Retinal pigment epithelial cell (primary cell): ENCODE measurements at regions not wholly inside any gene's neighbourhood (a gene's known extent, or its start where the extent isn't known, plus 50 kb on each side); places are given as distances from the start of the nearest gene placed in this dataset.
A peak's percentile ranks its signal among the peaks of the same experiment; 100 is the strongest.
"Not testable (repeated sequence)": the region's sequence is repeated elsewhere in the genome, so short reads cannot be mapped to it uniquely, and the experiment has no call there.

Experiments
- DNase-seq: peaks from one replicate; pipeline ENCODE4 v3.0.0-alpha.2; 2010; ENCODE audit warnings: low read depth
- H3K4me3 ChIP-seq: 2 replicates; pipeline ENCODE4 v1.5.1; 2011; ENCODE audit warnings: mild to moderate bottlenecking, low read length, control low read depth, moderate library complexity
- CTCF ChIP-seq: conservative IDR thresholded peaks from 2 replicates; pipeline ENCODE4 v1.5.1; 2011; ENCODE audit warnings: low read depth, low read length, control low read depth, inconsistent platforms

DNA sequence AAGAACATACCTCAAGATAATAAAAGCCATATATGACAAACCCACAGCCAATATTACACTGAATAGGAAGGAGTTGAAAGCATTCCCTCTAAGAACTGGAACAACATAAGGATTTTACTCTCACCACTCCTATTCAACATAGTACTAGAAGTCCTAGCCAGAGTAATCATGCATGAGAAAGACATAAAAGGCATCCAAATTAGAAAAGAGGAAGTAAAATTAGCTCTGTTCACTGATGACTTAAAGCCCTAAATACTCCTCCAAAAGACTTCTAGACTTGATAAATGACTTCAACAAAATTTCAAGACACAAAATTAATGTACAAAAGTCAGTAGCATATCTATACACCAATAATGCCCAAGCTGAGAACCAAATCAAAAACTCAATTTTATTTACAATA, 235.7 kb downstream of the NKX6-1 start:
- TF ChIP-seq CTCF: no peak
- no peak for DNase-seq
- no peak overlapping the region for H3K4me3 ChIP-seq

DNA sequence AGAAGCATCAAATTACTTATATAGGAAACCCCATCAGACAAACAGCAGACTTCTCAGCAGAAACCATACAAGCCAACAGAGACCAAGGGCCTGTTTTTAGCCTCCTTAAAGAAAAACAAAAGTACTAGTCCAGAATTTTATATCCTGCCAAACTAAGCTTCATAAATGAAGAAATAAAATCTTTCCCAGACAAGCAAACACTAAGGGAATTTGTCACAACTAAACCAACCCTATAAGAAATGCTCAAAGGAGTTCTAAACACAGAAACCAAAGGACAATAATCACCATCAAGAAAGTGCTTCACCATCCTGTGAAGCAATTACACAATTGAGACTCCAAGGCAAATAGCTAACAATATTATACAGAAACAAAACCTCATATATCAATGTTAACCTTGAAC, 238.6 kb downstream of the NKX6-1 start:
- no peak for TF ChIP-seq CTCF
- DNase-seq: no peak

GRCh38 chr4:84258905-84259830, 239.9 kb downstream of the NKX6-1 start:
- H3K4me3 ChIP-seq: no peak overlapping the region
- peak; percentile 74 for TF ChIP-seq CTCF
- DNase-seq: no peak

More for the DNA sequence above, 238.6 kb downstream of the NKX6-1 start:
- no peak overlapping the region for H3K4me3 ChIP-seq

DNA sequence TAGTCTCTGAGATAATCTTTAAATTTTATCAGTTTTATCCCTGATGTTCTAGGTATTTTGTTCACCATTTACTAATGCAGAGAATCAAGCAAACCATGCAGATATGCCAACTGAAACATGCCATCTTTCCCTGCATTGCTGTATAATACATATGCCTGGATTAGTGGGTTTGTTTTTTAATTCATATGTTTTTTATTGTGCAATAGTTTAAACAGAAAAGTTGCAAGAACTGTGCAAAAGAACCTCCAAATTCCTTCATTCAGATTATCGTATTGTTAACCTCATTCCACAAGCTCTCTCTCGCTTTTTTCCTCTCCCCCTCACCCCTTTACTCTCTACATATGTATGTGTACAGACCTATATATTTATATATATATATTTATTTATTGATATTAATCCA, 244.6 kb downstream of the NKX6-1 start:
- no peak for TF ChIP-seq CTCF
- DNase-seq: no peak
- H3K4me3 ChIP-seq: no peak overlapping the region

- TF ChIP-seq CTCF: no peak
- DNase-seq: no peak
- no peak overlapping the region for H3K4me3 ChIP-seq
These were observed 249.6 kb downstream of the NKX6-1 start for GRCh38 chr4:84249521-84249920.

DNA sequence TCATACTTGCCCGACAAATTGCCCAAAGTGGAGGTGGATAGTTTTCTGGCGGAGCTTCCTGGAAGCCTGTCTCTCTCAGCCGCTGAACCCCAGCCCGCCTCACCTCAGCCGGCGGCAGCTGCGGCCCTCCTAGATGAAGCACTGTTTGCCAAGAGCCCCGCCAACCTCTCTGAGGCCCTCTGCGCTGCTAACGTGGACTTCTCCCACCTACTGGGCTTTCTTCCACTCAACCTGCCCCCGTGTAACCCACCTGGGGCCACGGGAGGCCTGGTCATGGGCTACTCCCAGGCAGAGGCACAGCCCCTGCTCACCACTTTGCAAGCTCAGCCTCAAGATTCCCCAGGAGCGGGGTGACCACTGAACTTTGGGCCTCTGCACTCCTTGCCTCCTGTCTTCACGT, 254.1 kb downstream of the NKX6-1 start:
- DNase-seq: not testable (repeated sequence)

GRCh38 chr4:84244346-84244801, 254.7 kb downstream of the NKX6-1 start:
- not testable (repeated sequence) for H3K4me3 ChIP-seq, DNase-seq

More for the DNA sequence above, 254.1 kb downstream of the NKX6-1 start:
- H3K4me3 ChIP-seq: not testable (repeated sequence)

- no peak for DNase-seq
These were observed 255.4 kb downstream of the NKX6-1 start for GRCh38 chr4:84243685-84244084.

More at GRCh38 chr4:84243685-84244084, 255.4 kb downstream of the NKX6-1 start:
- no peak overlapping the region for H3K4me3 ChIP-seq
- TF ChIP-seq CTCF: no peak
